HEK293T (cell line): ENCODE measurements at regions not wholly inside any gene's neighbourhood (a gene's known extent, or its start where the extent isn't known, plus 50 kb on each side); places are given as distances from the start of the nearest gene placed in this dataset.

Source experiments
- CTCF ChIA-PET: fragments of 350-600 bp; formaldehyde crosslinking; extraction: SDS; loops from one replicate; lab custom pipeline; 2021; ENCODE audit warnings: antibody characterized with exemption, inconsistent platforms; lab: Yijun Ruan, JAX
- POLR2A ChIA-PET: fragments of 350-600 bp; formaldehyde crosslinking; extraction: SDS; loops from one replicate; lab custom pipeline; 2020; ENCODE audit warnings: antibody characterized with exemption, inconsistent platforms; lab: Yijun Ruan, JAX
- DNase-seq: peaks from one replicate; pipeline ENCODE4 v3.0.0; 2012; ENCODE audit warnings: mixed read lengths; ENCODE audit errors: extremely low spot score
- ARNT ChIP-seq: fragments of 450-650 bp; IDR thresholded peaks from 2 replicates; pipeline ENCODE4 v1.6.1; 2017; ENCODE audit warnings: mild to moderate bottlenecking
- BHLHE40 ChIP-seq: fragments of 450-650 bp; IDR thresholded peaks from 2 replicates; pipeline ENCODE4 v1.6.1; 2016; ENCODE audit warnings: mild to moderate bottlenecking, moderate library complexity, borderline replicate concordance
- CTBP1 ChIP-seq: fragments of 450-650 bp; IDR thresholded peaks from 2 replicates; pipeline ENCODE4 v1.6.1; 2016; ENCODE audit warnings: borderline replicate concordance
- ELF4 ChIP-seq: fragments of 450-650 bp; IDR thresholded peaks from 2 replicates; pipeline ENCODE4 v1.6.1; 2017; ENCODE audit warnings: antibody characterized with exemption
- FOXA1 ChIP-seq: fragments of 450-650 bp; IDR thresholded peaks from 2 replicates; pipeline ENCODE4 v1.6.1; 2016; ENCODE audit warnings: mild to moderate bottlenecking
- FOXK2 ChIP-seq: fragments of 450-650 bp; IDR thresholded peaks from 2 replicates; pipeline ENCODE4 v1.6.1; 2016; ENCODE audit warnings: mild to moderate bottlenecking
- FOXM1 ChIP-seq: fragments of 450-650 bp; IDR thresholded peaks from 2 replicates; pipeline ENCODE4 v1.6.1; 2017; ENCODE audit warnings: mild to moderate bottlenecking, borderline replicate concordance
- HDGF ChIP-seq: fragments of 450-650 bp; IDR thresholded peaks from 2 replicates; pipeline ENCODE4 v1.6.1; 2017; ENCODE audit warnings: antibody characterized with exemption, borderline replicate concordance
- L3MBTL2 ChIP-seq: fragments of 450-650 bp; conservative IDR thresholded peaks from 2 replicates; pipeline ENCODE4 v1.6.1; 2016; ENCODE audit warnings: mild to moderate bottlenecking
- LEF1 ChIP-seq: fragments of 450-650 bp; IDR thresholded peaks from 2 replicates; pipeline ENCODE4 v1.6.1; 2017; ENCODE audit warnings: mild to moderate bottlenecking, borderline replicate concordance
- NFRKB ChIP-seq: fragments of 450-650 bp; IDR thresholded peaks from 2 replicates; pipeline ENCODE4 v1.6.1; 2016; ENCODE audit warnings: mild to moderate bottlenecking, moderate library complexity
- SP1 ChIP-seq: fragments of 450-650 bp; IDR thresholded peaks from 2 replicates; pipeline ENCODE4 v1.6.1; 2017
- SUZ12 ChIP-seq: fragments of 450-650 bp; IDR thresholded peaks from 2 replicates; pipeline ENCODE4 v1.6.1; 2016; ENCODE audit warnings: mild to moderate bottlenecking
- TARDBP ChIP-seq: fragments of 450-650 bp; IDR thresholded peaks from 2 replicates; pipeline ENCODE4 v1.6.1; 2016
- ZNF384 ChIP-seq: fragments of 450-650 bp; IDR thresholded peaks from 2 replicates; pipeline ENCODE4 v1.6.1; 2016
- TF ChIP-seq, protein P1 (sequence below): fragments of 450-650 bp; IDR thresholded peaks from 2 replicates; pipeline ENCODE4 v1.6.1; 2016

DNA sequence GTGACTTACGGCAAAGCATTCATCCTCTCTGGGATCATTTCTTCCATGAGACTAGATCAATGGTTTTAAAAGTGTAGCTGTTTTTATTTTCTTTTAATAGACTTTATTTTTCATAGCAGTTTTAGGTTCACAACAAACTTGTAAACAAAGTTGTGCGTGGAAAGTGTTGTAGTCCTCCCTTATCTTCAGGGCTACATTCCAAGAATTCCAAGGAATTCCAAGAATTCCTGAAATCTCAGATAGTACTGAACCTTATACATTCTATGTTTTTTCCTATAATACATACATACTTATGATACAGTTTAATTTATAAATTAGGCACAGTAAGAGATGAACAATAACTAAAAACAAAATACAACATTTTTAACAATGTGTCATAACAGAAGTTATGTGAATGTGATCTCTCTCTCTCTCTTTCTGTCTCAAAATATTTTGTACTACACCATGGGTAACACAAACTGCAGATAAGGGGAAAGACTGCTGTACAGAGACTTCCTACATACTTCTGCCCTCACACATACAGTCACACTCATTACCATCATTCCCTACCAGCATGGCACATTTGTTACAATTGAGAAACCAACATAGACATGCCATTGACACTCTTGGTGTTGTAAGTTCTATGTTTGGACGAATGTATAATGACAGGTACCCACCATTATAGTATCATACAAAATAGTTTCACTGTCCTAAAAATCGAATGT, 1933.2 kb upstream of the WWC1 start:
- ChIA-PET POLR2A (no interaction called here), CTCF (no interaction called here)
- no peak for DNase-seq
- TF ChIP-seq ZNF384 (no peak), BHLHE40 (no peak), TARDBP (no peak), SUZ12 (no peak)
- TF ChIP-seq, protein P1, sequence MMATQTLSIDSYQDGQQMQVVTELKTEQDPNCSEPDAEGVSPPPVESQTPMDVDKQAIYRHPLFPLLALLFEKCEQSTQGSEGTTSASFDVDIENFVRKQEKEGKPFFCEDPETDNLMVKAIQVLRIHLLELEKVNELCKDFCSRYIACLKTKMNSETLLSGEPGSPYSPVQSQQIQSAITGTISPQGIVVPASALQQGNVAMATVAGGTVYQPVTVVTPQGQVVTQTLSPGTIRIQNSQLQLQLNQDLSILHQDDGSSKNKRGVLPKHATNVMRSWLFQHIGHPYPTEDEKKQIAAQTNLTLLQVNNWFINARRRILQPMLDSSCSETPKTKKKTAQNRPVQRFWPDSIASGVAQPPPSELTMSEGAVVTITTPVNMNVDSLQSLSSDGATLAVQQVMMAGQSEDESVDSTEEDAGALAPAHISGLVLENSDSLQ, result no peak

DNA sequence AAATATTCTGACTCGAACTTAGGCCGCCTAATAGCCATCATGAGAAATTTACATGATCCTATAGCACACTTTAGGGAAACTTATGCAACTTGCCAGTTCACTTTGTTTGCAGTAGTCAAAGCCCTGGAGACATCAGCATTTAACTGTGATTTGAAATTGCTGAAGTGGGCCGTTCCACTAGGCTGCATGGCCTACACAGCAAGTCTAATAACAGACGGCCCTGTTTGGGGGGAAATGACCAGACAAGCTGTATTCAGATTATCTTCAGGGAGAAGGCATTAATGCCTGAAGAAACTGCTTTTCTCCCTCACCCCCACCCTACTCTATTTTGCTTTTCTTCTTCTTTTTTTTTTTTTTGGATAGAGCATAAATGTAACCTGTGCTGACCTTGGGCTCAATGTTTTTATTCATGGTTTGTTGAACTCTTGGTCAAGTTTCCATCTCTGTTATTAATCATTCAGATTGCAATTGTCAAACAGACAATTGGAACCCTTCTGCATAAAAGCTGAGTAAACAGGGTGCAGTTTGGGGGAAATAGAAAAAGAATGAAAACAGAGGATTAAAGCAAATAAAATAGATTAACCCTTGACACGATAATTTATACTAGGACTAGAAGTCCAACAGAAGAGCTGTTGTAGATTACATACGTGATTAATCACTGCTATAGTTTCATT, 1928.2 kb upstream of the WWC1 start:
- ChIA-PET POLR2A (no interaction called here), CTCF (no interaction called here)
- TF ChIP-seq CTBP1, result no peak
- TF ChIP-seq, protein P1, result no peak
- no peak for TF ChIP-seq NFRKB
- TF ChIP-seq ELF4, result no peak
- TF ChIP-seq HDGF, result no peak
- no peak for TF ChIP-seq LEF1
- no peak for TF ChIP-seq FOXA1
- TF ChIP-seq SUZ12, result no peak
- TF ChIP-seq L3MBTL2, result no peak
- TF ChIP-seq FOXM1, result no peak
- no peak for TF ChIP-seq FOXK2
- no peak for TF ChIP-seq TARDBP
- TF ChIP-seq ZNF384, result no peak
- no peak for TF ChIP-seq SP1
- no peak for TF ChIP-seq ARNT
- no peak for TF ChIP-seq BHLHE40
- no peak for DNase-seq

DNA sequence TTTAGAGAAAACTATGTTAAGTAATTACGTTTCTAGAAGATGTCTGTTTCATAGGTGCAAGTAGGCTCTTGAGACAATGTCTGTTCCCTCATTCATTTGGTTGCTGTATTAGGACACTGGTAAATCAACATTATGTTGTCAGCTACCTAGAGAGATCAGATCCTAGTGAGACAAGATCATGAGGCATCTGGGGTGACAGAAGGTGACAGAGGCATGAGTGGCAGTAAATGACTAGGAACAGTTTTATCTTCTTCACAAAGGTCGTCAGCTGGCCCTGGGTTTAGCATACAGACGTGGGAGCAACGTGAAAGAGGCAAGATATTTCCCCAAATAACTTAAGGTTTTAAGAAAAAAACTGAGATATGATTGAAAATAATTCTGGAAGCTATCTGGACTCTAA, 1926.3 kb upstream of the WWC1 start:
- DNase-seq, result no peak
- ChIA-PET CTCF (no interaction called here), POLR2A (no interaction called here)
- no peak for TF ChIP-seq HDGF
- TF ChIP-seq L3MBTL2, result no peak
- no peak for TF ChIP-seq SP1
- TF ChIP-seq, protein P1, result no peak
- no peak for TF ChIP-seq SUZ12
- TF ChIP-seq LEF1, result no peak
- TF ChIP-seq ZNF384, result no peak
- TF ChIP-seq CTBP1, result no peak
- TF ChIP-seq TARDBP, result no peak
- TF ChIP-seq ARNT, result no peak
- no peak for TF ChIP-seq ELF4
- no peak for TF ChIP-seq FOXK2
- no peak for TF ChIP-seq FOXA1
- no peak for TF ChIP-seq NFRKB
- TF ChIP-seq FOXM1, result no peak

DNA sequence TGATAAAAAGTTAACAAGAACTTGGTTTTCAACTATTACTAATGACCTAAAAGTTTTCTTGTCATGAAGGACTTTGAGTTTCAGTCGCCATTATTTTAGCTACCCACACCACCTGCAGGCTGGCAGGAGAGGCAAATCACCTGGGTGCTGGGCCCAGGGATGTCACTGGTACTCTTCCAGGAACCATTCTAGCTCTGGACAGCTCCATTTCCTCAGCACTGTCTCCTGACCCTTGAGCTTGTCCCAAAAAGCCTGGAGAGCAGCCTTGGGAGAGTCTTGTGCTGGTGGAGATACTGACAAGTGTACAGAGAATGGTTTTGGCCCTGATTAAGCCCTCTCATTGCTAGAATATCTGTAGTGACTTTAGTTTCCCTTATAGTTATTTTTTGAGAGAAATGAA, 1924.1 kb upstream of the WWC1 start:
- TF ChIP-seq ZNF384 (no peak), CTBP1 (no peak), NFRKB (no peak), TARDBP (no peak), ARNT (no peak), SP1 (no peak), LEF1 (no peak), FOXA1 (no peak), BHLHE40 (no peak), L3MBTL2 (no peak), SUZ12 (no peak), ELF4 (no peak), HDGF (no peak), FOXM1 (no peak), FOXK2 (no peak)
- TF ChIP-seq, protein P1, result no peak
- CTCF ChIA-PET, result no interaction called here
- POLR2A ChIA-PET, result no interaction called here
- DNase-seq, result no peak

DNA sequence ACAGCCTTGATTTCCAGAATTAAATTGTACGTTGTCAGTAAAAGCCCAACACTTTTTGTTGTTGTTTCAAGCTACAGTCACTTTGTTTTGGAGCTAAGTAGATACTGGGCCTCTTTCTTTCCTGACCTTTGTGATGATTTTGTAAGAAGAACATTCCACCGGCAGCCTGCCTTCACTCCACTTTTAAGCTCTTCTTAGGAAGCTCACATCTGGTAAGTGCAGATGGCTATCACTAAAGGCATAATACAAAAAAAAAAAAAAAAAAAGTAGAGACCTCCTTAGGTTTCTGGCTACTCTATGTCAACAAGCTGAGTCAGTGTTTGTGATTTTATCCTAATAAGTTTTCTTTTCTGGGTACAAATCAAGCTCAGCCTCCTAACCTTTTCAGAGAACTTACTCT, 1922.1 kb upstream of the WWC1 start:
- no peak for DNase-seq
- ChIA-PET CTCF (no interaction called here), POLR2A (no interaction called here)
- TF ChIP-seq ZNF384, result no peak
- no peak for TF ChIP-seq SP1
- TF ChIP-seq BHLHE40, result no peak
- no peak for TF ChIP-seq ARNT
- TF ChIP-seq HDGF, result no peak
- TF ChIP-seq, protein P1, result no peak
- no peak for TF ChIP-seq FOXA1
- TF ChIP-seq FOXM1, result no peak
- no peak for TF ChIP-seq L3MBTL2
- TF ChIP-seq NFRKB, result no peak
